GM12872 (cell line): ENCODE measurements at regions not wholly inside any gene's neighbourhood (a gene's known extent, or its start where the extent isn't known, plus 50 kb on each side); places are given as distances from the start of the nearest gene placed in this dataset.

ENCODE experiments used
- CTCF ChIP-seq: IDR thresholded peaks from 3 replicates; pipeline ENCODE4 v1.5.1; 2011; ENCODE audit warnings: low read depth, mild to moderate bottlenecking, low read length, moderate library complexity; ENCODE audit not compliant: insufficient read depth

GRCh38 chr5:38207343-38207742, 51.0 kb upstream of the EGFLAM start:
- no peak for TF ChIP-seq CTCF

- TF ChIP-seq CTCF: no peak
Observed at GRCh38 chr5:38202741-38203140, 55.6 kb upstream of the EGFLAM start.

- no peak for TF ChIP-seq CTCF
Observed at GRCh38 chr5:38200872-38201557, 57.3 kb upstream of the EGFLAM start.

- TF ChIP-seq CTCF: no peak
Observed at GRCh38 chr5:38197118-38197517, 61.2 kb upstream of the EGFLAM start.

GRCh38 chr5:38193015-38193581, 65.3 kb upstream of the EGFLAM start:
- peak; percentile 91 for TF ChIP-seq CTCF

GRCh38 chr5:38191693-38192092, 66.7 kb upstream of the EGFLAM start:
- TF ChIP-seq CTCF: no peak

GRCh38 chr5:38190111-38190510, 68.2 kb upstream of the EGFLAM start:
- TF ChIP-seq CTCF: no peak

GRCh38 chr5:38189081-38189504, 69.3 kb upstream of the EGFLAM start:
- TF ChIP-seq CTCF: no peak
